22Rv1 (cell line): ENCODE measurements at regions not wholly inside any gene's neighbourhood (a gene's known extent, or its start where the extent isn't known, plus 50 kb on each side); places are given as distances from the start of the nearest gene placed in this dataset.

Experiments used
- H3K27ac ChIP-seq: fragments of 450-650 bp; 2 replicates; pipeline ENCODE4 v1.5.1; 2017
- CTCF ChIP-seq: fragments of 450-650 bp; IDR thresholded peaks from 2 replicates; pipeline ENCODE4 v1.5.1; 2017; ENCODE audit warnings: mild to moderate bottlenecking
- ZFX ChIP-seq: fragments of 450-650 bp; IDR thresholded peaks from 2 replicates; pipeline ENCODE4 v1.6.1; 2017; ENCODE audit warnings: antibody characterized with exemption, borderline replicate concordance

- TF ChIP-seq CTCF: no peak
- no peak for TF ChIP-seq ZFX
- no peak overlapping the region for H3K27ac ChIP-seq
Observed at GRCh38 chr6:40914005-40914404, 125.0 kb downstream of the UNC5CL start.

GRCh38 chr6:40912158-40912946 lies 126.7 kb downstream of the UNC5CL start:
- no peak for TF ChIP-seq ZFX
- TF ChIP-seq CTCF: peak; percentile 87
- no peak overlapping the region for H3K27ac ChIP-seq

DNA sequence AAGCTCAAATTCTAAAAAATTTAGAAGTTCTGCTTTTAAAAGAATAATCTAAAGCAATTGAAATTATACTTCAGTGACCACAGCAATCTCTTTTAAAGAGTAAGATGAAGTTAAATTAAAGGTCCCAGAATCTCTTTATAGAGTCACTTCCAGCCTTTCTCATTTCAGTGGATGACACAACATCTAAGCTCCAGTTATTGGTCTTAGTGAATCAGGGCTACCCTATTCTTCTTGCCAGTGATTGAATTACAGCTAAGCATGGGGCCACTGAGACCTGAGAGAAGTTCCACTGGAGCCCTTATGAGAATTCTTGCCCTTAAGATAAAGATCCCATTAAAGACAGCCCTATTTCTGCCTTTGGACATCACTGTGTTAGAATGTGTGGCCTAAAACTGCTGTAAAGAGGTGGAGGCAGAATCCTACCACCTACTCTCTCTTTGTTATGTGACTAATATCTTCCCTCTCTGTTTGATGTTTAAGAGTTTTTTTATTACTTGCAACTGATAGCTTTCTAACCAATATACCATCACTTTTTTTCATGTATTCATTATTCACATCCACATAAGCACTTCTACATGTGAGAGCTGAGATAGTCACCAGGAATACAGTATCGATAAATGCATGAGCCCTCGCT lies 128.6 kb downstream of the UNC5CL start:
- TF ChIP-seq CTCF (no peak), ZFX (no peak)
- no peak overlapping the region for H3K27ac ChIP-seq

GRCh38 chr6:40909811-40910210 lies 129.2 kb downstream of the UNC5CL start:
- H3K27ac ChIP-seq: no peak overlapping the region
- TF ChIP-seq ZFX (no peak), CTCF (no peak)

- H3K27ac ChIP-seq: peak overlapping the region; percentile 70
Observed at GRCh38 chr6:40907198-40907701, 131.8 kb downstream of the UNC5CL start.

DNA sequence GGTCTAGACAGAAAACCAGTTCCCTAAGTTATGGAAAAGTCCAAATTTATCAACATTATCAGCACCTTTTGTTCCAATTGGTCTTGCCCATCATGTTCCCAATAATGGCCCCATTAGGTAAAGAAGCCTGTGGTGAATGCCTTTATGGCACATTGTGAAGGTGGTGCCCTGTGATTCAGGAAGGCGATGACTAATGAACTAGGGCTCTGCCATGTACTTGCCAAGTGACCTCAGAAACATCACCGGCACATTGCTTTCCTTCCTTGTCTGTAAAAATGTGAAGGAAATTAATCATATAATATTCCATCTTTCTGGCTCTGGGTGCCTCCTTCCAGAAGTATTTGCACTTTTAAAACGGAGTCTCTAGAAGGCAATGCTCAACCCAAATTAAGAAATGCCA lies 132.3 kb downstream of the UNC5CL start:
- TF ChIP-seq ZFX (no peak), CTCF (no peak)
- peak overlapping the region; percentile 70 for H3K27ac ChIP-seq

More at GRCh38 chr6:40907198-40907701, 131.8 kb downstream of the UNC5CL start:
- TF ChIP-seq ZFX: no peak
- TF ChIP-seq CTCF: no peak
